ENCODE measurements at regions not wholly inside any gene's neighbourhood (a gene's known extent, or its start where the extent isn't known, plus 50 kb on each side); places are given as distances from the start of the nearest gene placed in this dataset.

GRCh38 chr10:33519130-33519860 is 184.8 kb upstream of the NRP1 start:
- TF ChIP-seq CTCF (IDR thresholded peaks at IDR 0.05) (no peak), POLR2AphosphoS5 (IDR thresholded peaks at IDR 0.05) (no peak), POLR2A (IDR thresholded peaks at IDR 0.05) (no peak)
